GM23248 (cell line): ENCODE measurements at regions not wholly inside any gene's neighbourhood (a gene's known extent, or its start where the extent isn't known, plus 50 kb on each side); places are given as distances from the start of the nearest gene placed in this dataset.

Source experiments
- EZH2 ChIP-seq: fragments of 200-600 bp; sonication (generic); IDR thresholded peaks from 2 replicates; pipeline ENCODE4 v1.6.1; 2018; ENCODE audit warnings: antibody characterized with exemption, mild to moderate bottlenecking; ENCODE audit not compliant: insufficient read depth, poor library complexity, severe bottlenecking
- EZH2phosphoT487 ChIP-seq: fragments of 200-600 bp; sonication (generic); IDR thresholded peaks from 2 replicates; pipeline ENCODE4 v1.6.1; 2018; ENCODE audit warnings: antibody characterized with exemption, moderate library complexity, mild to moderate bottlenecking, low read depth; ENCODE audit not compliant: insufficient read depth

DNA sequence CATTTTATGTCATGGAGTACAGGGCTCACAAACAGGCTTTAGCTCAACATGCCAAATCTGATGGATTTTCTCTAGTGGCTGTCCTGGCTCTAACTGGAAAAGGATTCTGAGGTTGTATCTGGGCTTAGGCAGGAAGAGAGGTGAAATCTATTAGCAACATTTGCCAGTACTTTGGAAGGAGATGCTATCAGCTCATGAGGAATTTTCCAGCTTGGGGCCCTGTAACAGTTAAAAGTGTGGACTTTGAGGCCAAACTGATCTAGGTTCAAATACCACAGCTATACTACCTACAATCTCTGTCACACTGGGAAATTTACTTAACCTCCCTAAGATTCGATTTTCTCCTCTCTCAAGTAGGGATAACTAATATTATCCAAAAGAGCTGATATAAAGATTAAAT lies 119.0 kb upstream of the HCCS start:
- no peak for TF ChIP-seq EZH2
- no peak for TF ChIP-seq EZH2phosphoT487
